Thoracic aorta (tissue), 2 donors: ENCODE measurements at regions not wholly inside any gene's neighbourhood (a gene's known extent, or its start where the extent isn't known, plus 50 kb on each side); places are given as distances from the start of the nearest gene placed in this dataset.

Source experiments
- ATAC-seq: fragments of 150-250 bp; one replicate; pipeline ENCODE4 v1.8.0; 2017; ENCODE audit warnings: low read depth; ENCODE audit not compliant: insufficient number of reproducible peaks, low FRiP score
- DNase-seq: peaks from one replicate; pipeline ENCODE4 v3.0.0-alpha.2; 2020; ENCODE audit warnings: low spot score
- H3K27ac ChIP-seq, 2 donors: fragments of 200-600 bp; sonication (generic); 1 replicate in 1 of 2; 2 replicates in 1 of 2; pipeline ENCODE4 v1.5.1; 2016; ENCODE audit warnings: mild to moderate bottlenecking in 2 of 2, moderate library complexity in 2 of 2
- H3K27me3 ChIP-seq: fragments of 200-600 bp; sonication (generic); replicated peaks from 2 replicates; pipeline ENCODE4 v1.6.0; 2016; ENCODE audit warnings: mild to moderate bottlenecking; ENCODE audit not compliant: insufficient read depth
- H3K36me3 ChIP-seq: fragments of 200-600 bp; sonication (generic); one replicate; pipeline ENCODE4 v1.5.1; 2016
- H3K4me1 ChIP-seq, 2 donors: fragments of 200-600 bp; sonication (generic); 1 replicate in 1 of 2; 2 replicates in 1 of 2; pipeline versions ENCODE4 v1.5.1 to v1.6.0; 2016; ENCODE audit warnings: low read depth in 2 of 2, mild to moderate bottlenecking in 1 of 2; ENCODE audit not compliant: control insufficient read depth in 1 of 2
- H3K4me3 ChIP-seq: fragments of 200-600 bp; sonication (generic); 2 replicates; pipeline ENCODE4 v1.5.1; 2016; ENCODE audit warnings: mild to moderate bottlenecking
- H3K9me3 ChIP-seq: fragments of 200-600 bp; sonication (generic); 2 replicates; pipeline ENCODE4 v1.5.1; 2016
- TF ChIP-seq, protein P1 (sequence below): fragments of 200-600 bp; sonication (generic); IDR thresholded peaks from one replicate; pipeline ENCODE4 v1.5.1; 2019; ENCODE audit warnings: antibody characterized with exemption

DNA sequence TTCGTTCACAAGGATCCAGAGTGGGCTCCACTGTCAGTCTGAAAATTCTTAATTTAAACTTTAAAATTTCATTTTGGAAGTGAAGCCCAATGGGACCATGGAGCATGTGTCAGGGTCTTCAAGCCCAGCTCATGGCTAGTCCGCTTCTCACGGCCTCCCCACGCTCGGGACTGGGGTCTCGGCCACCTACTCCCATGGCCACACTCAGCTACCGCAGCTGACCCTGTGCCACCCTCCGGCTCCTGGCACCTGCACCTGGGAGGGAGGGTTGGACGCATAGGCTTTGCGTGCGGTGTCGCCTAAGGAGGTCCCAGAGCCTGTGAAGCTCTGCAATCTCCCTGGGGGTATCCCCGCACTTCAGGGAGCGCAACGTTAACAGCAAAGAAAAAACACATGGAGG is 175.7 kb upstream of the PRLR start:
- Histone ChIP-seq H3K27ac (no peak overlapping the region), H3K4me1 (no peaks in the 10 kb centered on the region), H3K9me3 (no peaks in the 10 kb centered on the region), H3K4me3 (no peak overlapping the region), H3K27me3 (no peaks in the 10 kb centered on the region), H3K36me3 (no peaks in the 10 kb centered on the region)
- TF ChIP-seq, protein P1, sequence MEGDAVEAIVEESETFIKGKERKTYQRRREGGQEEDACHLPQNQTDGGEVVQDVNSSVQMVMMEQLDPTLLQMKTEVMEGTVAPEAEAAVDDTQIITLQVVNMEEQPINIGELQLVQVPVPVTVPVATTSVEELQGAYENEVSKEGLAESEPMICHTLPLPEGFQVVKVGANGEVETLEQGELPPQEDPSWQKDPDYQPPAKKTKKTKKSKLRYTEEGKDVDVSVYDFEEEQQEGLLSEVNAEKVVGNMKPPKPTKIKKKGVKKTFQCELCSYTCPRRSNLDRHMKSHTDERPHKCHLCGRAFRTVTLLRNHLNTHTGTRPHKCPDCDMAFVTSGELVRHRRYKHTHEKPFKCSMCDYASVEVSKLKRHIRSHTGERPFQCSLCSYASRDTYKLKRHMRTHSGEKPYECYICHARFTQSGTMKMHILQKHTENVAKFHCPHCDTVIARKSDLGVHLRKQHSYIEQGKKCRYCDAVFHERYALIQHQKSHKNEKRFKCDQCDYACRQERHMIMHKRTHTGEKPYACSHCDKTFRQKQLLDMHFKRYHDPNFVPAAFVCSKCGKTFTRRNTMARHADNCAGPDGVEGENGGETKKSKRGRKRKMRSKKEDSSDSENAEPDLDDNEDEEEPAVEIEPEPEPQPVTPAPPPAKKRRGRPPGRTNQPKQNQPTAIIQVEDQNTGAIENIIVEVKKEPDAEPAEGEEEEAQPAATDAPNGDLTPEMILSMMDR: no peak
- no peak for DNase-seq
- no peak for ATAC-seq

DNA sequence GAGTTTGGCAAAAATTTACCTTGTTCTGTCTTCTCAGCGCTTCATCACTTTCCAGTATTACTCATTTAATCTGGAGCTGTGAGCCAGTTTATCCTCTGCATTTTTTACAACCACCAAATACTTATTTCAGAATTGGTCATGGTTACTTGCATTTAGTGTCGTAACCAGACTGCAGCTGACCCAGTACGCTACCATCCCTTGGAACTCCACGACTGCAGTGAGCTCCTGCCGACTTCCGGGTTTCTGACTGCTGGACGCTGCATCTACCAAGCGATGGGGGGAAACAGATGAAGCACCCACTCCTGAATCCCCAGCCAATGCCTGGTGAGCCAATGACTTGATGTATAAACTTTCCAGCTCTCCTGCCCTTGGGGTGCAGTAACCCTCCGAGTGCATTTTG is 174.4 kb upstream of the PRLR start:
- no peak overlapping the region for H3K4me3 ChIP-seq
- DNase-seq (no peak), ATAC-seq (no peak)
- no peak overlapping the region for H3K27ac ChIP-seq
- H3K9me3 ChIP-seq: no peaks in the 10 kb centered on the region
- TF ChIP-seq, protein P1: no peak
- H3K36me3 ChIP-seq: no peaks in the 10 kb centered on the region
- H3K4me1 ChIP-seq: no peaks in the 10 kb centered on the region
- no peaks in the 10 kb centered on the region for H3K27me3 ChIP-seq

DNA sequence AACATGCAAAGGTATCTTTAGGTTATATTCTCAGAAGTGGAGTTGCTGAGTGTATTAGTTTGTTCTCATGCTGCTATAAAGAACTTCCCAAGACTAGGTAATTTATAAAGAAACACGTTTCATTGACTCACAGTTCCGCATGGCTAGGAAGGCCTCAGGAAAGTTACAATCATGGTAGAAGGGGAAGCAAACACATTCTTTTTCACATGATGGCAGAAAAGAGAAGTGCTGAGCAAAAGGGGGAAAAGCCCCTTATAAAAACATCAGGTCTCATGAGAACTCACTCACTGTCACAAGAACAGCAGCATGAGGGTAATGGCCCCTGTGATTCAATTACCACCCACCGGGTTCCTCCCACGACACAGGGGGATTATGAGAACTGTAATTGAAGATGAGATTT is 163.6 kb upstream of the PRLR start:
- ATAC-seq (no peak), DNase-seq (no peak)

DNA sequence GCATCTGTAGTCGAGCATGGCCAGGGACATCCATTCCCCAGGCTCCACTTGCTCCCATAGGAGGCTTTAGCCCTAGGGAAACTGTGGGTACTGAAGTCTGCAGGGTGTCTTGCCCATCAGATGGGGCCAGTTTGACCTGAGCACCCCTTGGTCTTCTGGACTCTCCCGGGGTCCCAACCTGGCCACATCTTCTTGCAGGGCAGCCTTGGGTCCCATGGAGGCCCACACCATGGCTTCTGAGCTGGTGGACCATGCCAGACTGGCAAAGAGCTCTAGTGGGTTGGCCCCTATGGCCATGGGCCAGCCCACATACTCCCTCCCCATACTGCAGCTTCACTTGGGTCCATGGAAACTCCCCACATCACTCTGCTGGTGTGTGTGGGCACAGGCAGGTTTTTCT is 154.4 kb upstream of the PRLR start:
- TF ChIP-seq, protein P1: no peak
- Histone ChIP-seq H3K4me3 (no peak overlapping the region), H3K27ac (no peak overlapping the region), H3K36me3 (no peaks in the 10 kb centered on the region), H3K9me3 (no peaks in the 10 kb centered on the region), H3K27me3 (no peaks in the 10 kb centered on the region), H3K4me1 (no peaks in the 10 kb centered on the region)
- DNase-seq: no peak
- ATAC-seq: no peak

More for the DNA sequence above, 163.6 kb upstream of the PRLR start:
- TF ChIP-seq, protein P1: no peak
- H3K4me1 ChIP-seq: no peaks in the 10 kb centered on the region
- no peaks in the 10 kb centered on the region for H3K9me3 ChIP-seq
- H3K27ac ChIP-seq: no peak overlapping the region
- no peaks in the 10 kb centered on the region for H3K27me3 ChIP-seq
- H3K4me3 ChIP-seq: no peak overlapping the region
- no peaks in the 10 kb centered on the region for H3K36me3 ChIP-seq

DNA sequence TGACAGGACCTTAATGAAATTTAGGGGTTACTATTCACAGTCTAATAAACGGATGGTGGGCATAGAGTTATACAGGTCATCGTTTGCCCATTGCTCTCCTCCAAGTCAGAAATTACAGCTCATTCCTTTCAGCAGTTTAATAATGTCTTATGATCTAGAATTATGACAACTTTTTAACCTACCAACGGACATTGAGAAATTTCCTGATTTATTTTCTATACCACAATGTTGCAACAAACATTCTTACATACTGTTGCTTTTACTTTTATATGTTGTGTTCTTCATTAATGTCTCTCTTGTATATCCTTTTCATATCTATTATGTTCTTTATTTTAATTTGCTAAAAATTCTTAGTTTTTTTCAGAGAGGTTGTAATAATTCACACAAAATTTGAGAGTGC is 152.8 kb upstream of the PRLR start:
- no peak for ATAC-seq
- Histone ChIP-seq H3K9me3 (no peaks in the 10 kb centered on the region), H3K36me3 (no peaks in the 10 kb centered on the region), H3K27ac (no peak overlapping the region), H3K27me3 (no peaks in the 10 kb centered on the region), H3K4me3 (no peak overlapping the region), H3K4me1 (no peaks in the 10 kb centered on the region)
- no peak for DNase-seq
- TF ChIP-seq, protein P1: no peak
